HEK293T (cell line): ENCODE measurements at regions not wholly inside any gene's neighbourhood (a gene's known extent, or its start where the extent isn't known, plus 50 kb on each side); places are given as distances from the start of the nearest gene placed in this dataset.

Source experiments
- ARNT ChIP-seq: fragments of 450-650 bp; IDR thresholded peaks from 2 replicates; pipeline ENCODE4 v1.6.1; 2017; ENCODE audit warnings: mild to moderate bottlenecking
- BHLHE40 ChIP-seq: fragments of 450-650 bp; IDR thresholded peaks from 2 replicates; pipeline ENCODE4 v1.6.1; 2016; ENCODE audit warnings: mild to moderate bottlenecking, moderate library complexity, borderline replicate concordance
- ELF4 ChIP-seq: fragments of 450-650 bp; IDR thresholded peaks from 2 replicates; pipeline ENCODE4 v1.6.1; 2017; ENCODE audit warnings: antibody characterized with exemption
- NFRKB ChIP-seq: fragments of 450-650 bp; IDR thresholded peaks from 2 replicates; pipeline ENCODE4 v1.6.1; 2016; ENCODE audit warnings: mild to moderate bottlenecking, moderate library complexity
- SP1 ChIP-seq: fragments of 450-650 bp; IDR thresholded peaks from 2 replicates; pipeline ENCODE4 v1.6.1; 2017
- TARDBP ChIP-seq: fragments of 450-650 bp; IDR thresholded peaks from 2 replicates; pipeline ENCODE4 v1.6.1; 2016

DNA sequence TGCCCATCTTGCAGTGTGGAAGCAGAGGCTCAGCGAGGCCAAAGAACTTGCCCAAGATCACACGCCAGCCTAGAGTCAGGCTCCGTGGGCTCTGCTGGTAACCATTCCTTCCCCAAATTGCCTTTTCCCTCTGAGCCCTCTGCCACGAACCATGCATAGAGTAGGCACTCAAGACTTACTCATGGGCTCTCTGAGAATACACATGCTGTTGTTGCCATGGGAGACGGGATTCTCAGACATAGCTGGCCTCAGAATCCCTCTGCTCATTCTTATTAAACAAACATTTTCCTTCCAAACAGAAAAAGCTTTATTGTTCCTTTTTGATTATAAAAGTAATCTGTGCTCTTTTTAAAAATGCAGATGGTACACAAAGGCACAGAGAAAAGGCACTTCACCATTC lies 52.5 kb upstream of the WSCD2 start:
- TF ChIP-seq ARNT (no peak), NFRKB (no peak), BHLHE40 (no peak), TARDBP (no peak), ELF4 (no peak), SP1 (no peak)
